ENCODE measurements at regions not wholly inside any gene's neighbourhood (a gene's known extent, or its start where the extent isn't known, plus 50 kb on each side); places are given as distances from the start of the nearest gene placed in this dataset.

DNA sequence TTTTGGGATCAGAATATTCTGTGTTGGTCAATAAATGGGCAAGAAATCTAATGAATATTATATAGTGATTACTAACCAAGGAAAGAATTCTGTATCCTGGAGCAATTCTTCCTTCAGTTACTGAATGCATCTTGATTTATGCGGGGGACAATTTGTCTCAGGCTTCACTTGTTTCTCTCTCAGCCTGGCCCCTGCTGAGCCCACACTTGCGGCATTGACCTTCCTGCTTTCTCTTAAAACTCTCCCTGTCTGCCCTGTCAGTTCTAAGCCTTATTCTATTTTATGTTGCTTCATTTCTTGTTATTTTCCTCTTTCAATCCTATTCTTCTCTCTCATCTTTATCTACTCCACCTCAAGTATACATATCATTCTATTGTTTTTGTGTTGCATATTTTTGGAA lies 122.1 kb upstream of the TPK1 start:
- Histone ChIP-seq H3K9me3 (replicated peaks in 1 of 2; ENCODE audit: control insufficient read depth in 1 of 2, insufficient read depth in 1 of 2, low read length in 2 of 2) (no peaks in the 10 kb centered on the region), H3K4me1 (ENCODE audit: control insufficient read depth in 1 of 2, insufficient read depth in 2 of 2, low read length in 2 of 2) (no peaks in the 10 kb centered on the region), H3K4me2 (replicated peaks; ENCODE audit: extremely low read depth, low read length, poor library complexity, severe bottlenecking) (no peak overlapping the region), H3K27me3 (ENCODE audit: control insufficient read depth in 2 of 2, insufficient read depth in 2 of 2, low read length in 2 of 2) (no peaks in the 10 kb centered on the region), H2AFZ (ENCODE audit: insufficient read depth, low read depth, low read length, poor library complexity, severe bottlenecking) (no peak overlapping the region), H3K9ac (ENCODE audit: insufficient read depth, low read length, poor library complexity, severe bottlenecking) (no peak overlapping the region), H4K20me1 (ENCODE audit: insufficient read depth, low read length) (no peaks in the 10 kb centered on the region), H3K4me3 (replicated peaks in 1 of 3; ENCODE audit: low read depth in 2 of 3, low read length in 3 of 3) (no peak overlapping the region), H3K27ac (ENCODE audit: low read depth in 1 of 2, low read length in 2 of 2) (no peak overlapping the region), H3K79me2 (ENCODE audit: insufficient read depth, low read length) (no peaks in the 10 kb centered on the region), H3K36me3 (replicated peaks in 1 of 2; ENCODE audit: control insufficient read depth in 1 of 2, insufficient read depth in 2 of 2, low read length in 2 of 2) (no peaks in the 10 kb centered on the region)
- DNase-seq, result no peak
- 100% methylated on average over 1 of the region's 2 CpGs for WGBS (ENCODE audit: insufficient coverage)
- peaks cover 0 to 1% (median 0%) of the 10 kb centered on the region in 3 donors for H3K27me3 Mint-ChIP-seq (ENCODE audit: low read depth in 3 of 3)
- H3K4me1 Mint-ChIP-seq, result no peaks in the 10 kb centered on the region
- TF ChIP-seq CTCF (IDR thresholded peaks at IDR 0.05), result no peak
- intact Hi-C loops (cut with micrococcal nuclease), result no loop called here
- no peak overlapping the region for H3K27ac Mint-ChIP-seq
- no peak overlapping the region for H3K4me3 Mint-ChIP-seq
- H3K9me3 Mint-ChIP-seq, result peaks cover 2 to 10% (median 7%) of the 10 kb centered on the region in 7 donors
- no peaks in the 10 kb centered on the region for H3K36me3 Mint-ChIP-seq

DNA sequence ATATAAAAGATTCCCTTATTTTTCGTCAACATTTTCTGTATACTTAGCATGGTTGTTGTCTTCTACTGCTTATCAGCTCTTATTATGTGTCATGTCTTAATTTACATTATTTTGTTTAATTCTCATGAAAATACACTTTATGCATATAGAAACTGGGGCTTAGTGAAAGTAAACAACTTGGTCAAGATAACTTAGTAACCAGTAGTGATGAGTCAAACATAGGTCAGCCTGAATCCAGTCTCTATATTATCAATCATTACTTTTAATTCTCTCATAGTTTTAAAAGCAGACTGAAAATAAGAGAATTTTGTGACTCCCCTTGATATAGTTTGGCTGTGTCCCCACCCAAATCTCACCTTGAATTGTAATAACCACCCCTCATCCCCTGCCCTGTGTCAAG lies 119.6 kb upstream of the TPK1 start:
- no peak overlapping the region for H2AFZ ChIP-seq (ENCODE audit: insufficient read depth, low read depth, low read length, poor library complexity, severe bottlenecking)
- Mint-ChIP-seq H3K36me3 (no peaks in the 10 kb centered on the region), H3K4me1 (no peaks in the 10 kb centered on the region), H3K27ac (no peak overlapping the region), H3K4me3 (no peak overlapping the region), H3K27me3 (ENCODE audit: low read depth in 3 of 3) (peaks cover 0 to 1% (median 0%) of the 10 kb centered on the region in 3 donors), H3K9me3 (peaks cover 2 to 10% (median 4%) of the 10 kb centered on the region in 7 donors)
- H4K20me1 ChIP-seq (ENCODE audit: insufficient read depth, low read length), result no peaks in the 10 kb centered on the region
- H3K4me3 ChIP-seq (replicated peaks in 1 of 3; ENCODE audit: low read depth in 2 of 3, low read length in 3 of 3), result no peak overlapping the region
- no peaks in the 10 kb centered on the region for H3K9me3 ChIP-seq (replicated peaks in 1 of 2; ENCODE audit: control insufficient read depth in 1 of 2, insufficient read depth in 1 of 2, low read length in 2 of 2)
- no peaks in the 10 kb centered on the region for H3K27me3 ChIP-seq (ENCODE audit: control insufficient read depth in 2 of 2, insufficient read depth in 2 of 2, low read length in 2 of 2)
- no peak for DNase-seq
- H3K79me2 ChIP-seq (ENCODE audit: insufficient read depth, low read length), result no peaks in the 10 kb centered on the region
- no peaks in the 10 kb centered on the region for H3K36me3 ChIP-seq (replicated peaks in 1 of 2; ENCODE audit: control insufficient read depth in 1 of 2, insufficient read depth in 2 of 2, low read length in 2 of 2)
- no peak for TF ChIP-seq CTCF (IDR thresholded peaks at IDR 0.05)
- WGBS (ENCODE audit: insufficient coverage), result no CpG with 5 or more reads among the region's 1 CpG
- intact Hi-C loops (cut with micrococcal nuclease), result no loop called here
- no peak overlapping the region for H3K4me2 ChIP-seq (replicated peaks; ENCODE audit: extremely low read depth, low read length, poor library complexity, severe bottlenecking)
- no peaks in the 10 kb centered on the region for H3K4me1 ChIP-seq (ENCODE audit: control insufficient read depth in 1 of 2, insufficient read depth in 2 of 2, low read length in 2 of 2)
- no peak overlapping the region for H3K9ac ChIP-seq (ENCODE audit: insufficient read depth, low read length, poor library complexity, severe bottlenecking)
- no peak overlapping the region for H3K27ac ChIP-seq (ENCODE audit: low read depth in 1 of 2, low read length in 2 of 2)
